ENCODE measurements at regions not wholly inside any gene's neighbourhood (a gene's known extent, or its start where the extent isn't known, plus 50 kb on each side); places are given as distances from the start of the nearest gene placed in this dataset.

DNA sequence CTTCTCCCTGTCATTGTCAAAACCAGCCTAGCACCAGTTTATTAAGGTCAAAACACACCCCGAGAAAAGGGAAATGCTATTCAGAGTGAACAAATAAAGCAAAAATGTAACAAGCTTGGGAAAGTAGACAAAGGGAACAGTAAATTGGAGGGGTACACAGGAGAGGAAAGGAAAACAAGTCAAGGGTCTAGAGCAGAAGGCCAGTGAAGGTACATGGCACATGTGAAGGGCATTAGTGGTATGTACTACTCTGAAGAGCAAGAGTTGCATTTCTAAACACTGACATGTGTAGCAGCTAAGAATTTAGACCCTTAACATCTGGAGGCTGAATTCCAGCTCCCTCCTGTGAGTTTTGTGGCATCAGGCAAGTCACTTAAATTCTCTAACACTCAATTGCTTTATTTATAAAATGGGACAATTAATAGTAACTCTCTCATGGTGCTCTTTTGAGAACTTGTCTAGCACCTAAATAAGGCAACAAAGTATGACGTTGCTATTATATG is 244.3 kb upstream of the ADAMTS9 start:
- H3K4me1 ChIP-seq (ENCODE audit: control insufficient read depth, insufficient read depth, low read length): no peaks in the 10 kb centered on the region
- H3K27me3 ChIP-seq (replicated peaks in 1 of 2; ENCODE audit: control insufficient read depth in 2 of 2, insufficient read depth in 2 of 2, low read length in 1 of 2): no peaks in the 10 kb centered on the region
- no peaks in the 10 kb centered on the region for H3K9me3 ChIP-seq (replicated peaks; ENCODE audit: control insufficient read depth, insufficient read depth, low read length)
- intact Hi-C loops (cut with micrococcal nuclease; ENCODE audit: unreplicated experiment) (no loop called here), in situ Hi-C loops (cut with MboI) (no loop called here)
- FAIRE-seq (no peak), DNase-seq (ENCODE audit: low read depth, low spot score) (no peak), ATAC-seq (no peak)
- ChIA-PET RAD21 (ENCODE audit: unreplicated experiment) (no interaction called here), CTCF (no interaction called here), POLR2A (no interaction called here), SMC1A (ENCODE audit: uncharacterized antibody, unreplicated experiment) (interaction anchor here (1.6 kb wide), 1 partner anchor 10 kb away, joined by 3 read pairs; no protein-coding TSS in a partner anchor)
- H4K20me1 ChIP-seq (ENCODE audit: control insufficient read depth, insufficient read depth): no peaks in the 10 kb centered on the region
- no peak overlapping the region for H2AFZ ChIP-seq (ENCODE audit: control insufficient read depth, low read depth, low read length)
- 31% methylated on average over 2 of the region's 2 CpGs for WGBS (ENCODE audit: insufficient coverage, insufficient replicate concordance, low lambda C conversion rate, missing lambda C conversion rate)
- no TSS peak for BruUV-seq (replicated peaks)
- TF ChIP-seq LARP7 (IDR thresholded peaks at IDR 0.05) (no peak), ETV6 (conservative IDR thresholded peaks at IDR 0.05 in 1 of 2, IDR thresholded peaks at IDR 0.05 in 1 of 2; ENCODE audit: borderline replicate concordance in 1 of 2, low read depth in 1 of 2) (0 out of 4 replicates have a peak, but pooled peaks of 1 of the 2 experiments have one; percentile 55), TAF1 (IDR thresholded peaks at IDR 0.05; ENCODE audit: borderline replicate concordance, low read depth, low read length) (no peak)
- H3K9ac ChIP-seq (ENCODE audit: control insufficient read depth, insufficient read depth, low read length): no peak overlapping the region
- no peak overlapping the region for H3K4me3 ChIP-seq
- H3K4me2 ChIP-seq (ENCODE audit: control insufficient read depth, insufficient read depth): no peak overlapping the region
- H3K79me2 ChIP-seq (ENCODE audit: control insufficient read depth, insufficient read depth, low read length): no peaks in the 10 kb centered on the region
- no peaks in the 10 kb centered on the region for H3K36me3 ChIP-seq (ENCODE audit: control insufficient read depth in 2 of 2, insufficient read depth in 2 of 2, low read length in 1 of 2)
- no peak overlapping the region for H3K27ac ChIP-seq (ENCODE audit: control insufficient read depth, insufficient read depth)

GRCh38 chr3:64930891-64931290 is 243.1 kb upstream of the ADAMTS9 start:
- no peak overlapping the region for H3K4me3 ChIP-seq
- H2AFZ ChIP-seq (ENCODE audit: control insufficient read depth, low read depth, low read length): no peak overlapping the region
- intact Hi-C loops (cut with micrococcal nuclease; ENCODE audit: unreplicated experiment) (no loop called here), in situ Hi-C loops (cut with MboI) (no loop called here)
- no peaks in the 10 kb centered on the region for H3K36me3 ChIP-seq (ENCODE audit: control insufficient read depth in 2 of 2, insufficient read depth in 2 of 2, low read length in 1 of 2)
- ChIA-PET CTCF (no interaction called here), SMC1A (ENCODE audit: uncharacterized antibody, unreplicated experiment) (no interaction called here), POLR2A (no interaction called here), RAD21 (ENCODE audit: unreplicated experiment) (no interaction called here)
- ATAC-seq: no peak
- H3K9me3 ChIP-seq (replicated peaks; ENCODE audit: control insufficient read depth, insufficient read depth, low read length): no peaks in the 10 kb centered on the region
- H3K9ac ChIP-seq (ENCODE audit: control insufficient read depth, insufficient read depth, low read length): no peak overlapping the region
- 74% methylated on average over 2 of the region's 2 CpGs for WGBS (ENCODE audit: insufficient coverage, insufficient replicate concordance, low lambda C conversion rate, missing lambda C conversion rate)
- TF ChIP-seq FOXK2 (IDR thresholded peaks at IDR 0.05): no peak
- TF ChIP-seq NFXL1 (IDR thresholded peaks at IDR 0.05; ENCODE audit: borderline replicate concordance): peak; percentile 67; the same call in 1 of the 2 replicates
- no TSS peak for BruUV-seq (replicated peaks)
- no peaks in the 10 kb centered on the region for H3K79me2 ChIP-seq (ENCODE audit: control insufficient read depth, insufficient read depth, low read length)
- H3K4me1 ChIP-seq (ENCODE audit: control insufficient read depth, insufficient read depth, low read length): no peaks in the 10 kb centered on the region
- no peaks in the 10 kb centered on the region for H3K27me3 ChIP-seq (replicated peaks in 1 of 2; ENCODE audit: control insufficient read depth in 2 of 2, insufficient read depth in 2 of 2, low read length in 1 of 2)
- no peaks in the 10 kb centered on the region for H4K20me1 ChIP-seq (ENCODE audit: control insufficient read depth, insufficient read depth)
- DNase-seq (ENCODE audit: low read depth, low spot score): no peak
- H3K27ac ChIP-seq (ENCODE audit: control insufficient read depth, insufficient read depth): no peak overlapping the region
- no peak for FAIRE-seq
- no peak overlapping the region for H3K4me2 ChIP-seq (ENCODE audit: control insufficient read depth, insufficient read depth)

Data from GM12878 (cell line).